Suprapubic skin (tissue), 4 donors: ENCODE measurements at regions not wholly inside any gene's neighbourhood (a gene's known extent, or its start where the extent isn't known, plus 50 kb on each side); places are given as distances from the start of the nearest gene placed in this dataset.

Source experiments
- CTCF ChIP-seq, 2 donors: fragments of 200-600 bp in 1 of 2; fragments of 450-650 bp in 1 of 2; sonication (generic) in 1 of 2; IDR thresholded peaks; one replicate each; pipeline ENCODE4 v1.5.1; 2016 to 2019; ENCODE audit warnings: antibody characterized with exemption in 2 of 2, mild to moderate bottlenecking in 1 of 2, moderate library complexity in 1 of 2
- EP300 ChIP-seq: sonication (generic); formaldehyde crosslinking; IDR thresholded peaks from one replicate; pipeline ENCODE4 v1.6.1; 2017; ENCODE audit warnings: antibody characterized with exemption
- POLR2AphosphoS5 ChIP-seq, 3 donors: sonication (generic); formaldehyde crosslinking; IDR thresholded peaks; one replicate each; pipeline ENCODE4 v1.6.1; 2017; ENCODE audit warnings: antibody characterized with exemption in 3 of 3

- TF ChIP-seq CTCF (IDR thresholded peaks at IDR 0.05) (no peak), POLR2AphosphoS5 (IDR thresholded peaks at IDR 0.05) (no peak), EP300 (no peak)
These were observed 306.0 kb upstream of the AADAT start for GRCh38 chr4:170395773-170396172.
